Epithelial cell of prostate (primary cell): ENCODE measurements at regions not wholly inside any gene's neighbourhood (a gene's known extent, or its start where the extent isn't known, plus 50 kb on each side); places are given as distances from the start of the nearest gene placed in this dataset.

Experiments
- DNase-seq: peaks from one replicate; pipeline ENCODE4 v3.0.0-alpha.2; 2011; ENCODE audit warnings: low read depth, low spot score
- H3K27ac ChIP-seq: fragments of 450-650 bp; 2 replicates; pipeline ENCODE4 v1.5.1; 2017; ENCODE audit warnings: mild to moderate bottlenecking

DNA sequence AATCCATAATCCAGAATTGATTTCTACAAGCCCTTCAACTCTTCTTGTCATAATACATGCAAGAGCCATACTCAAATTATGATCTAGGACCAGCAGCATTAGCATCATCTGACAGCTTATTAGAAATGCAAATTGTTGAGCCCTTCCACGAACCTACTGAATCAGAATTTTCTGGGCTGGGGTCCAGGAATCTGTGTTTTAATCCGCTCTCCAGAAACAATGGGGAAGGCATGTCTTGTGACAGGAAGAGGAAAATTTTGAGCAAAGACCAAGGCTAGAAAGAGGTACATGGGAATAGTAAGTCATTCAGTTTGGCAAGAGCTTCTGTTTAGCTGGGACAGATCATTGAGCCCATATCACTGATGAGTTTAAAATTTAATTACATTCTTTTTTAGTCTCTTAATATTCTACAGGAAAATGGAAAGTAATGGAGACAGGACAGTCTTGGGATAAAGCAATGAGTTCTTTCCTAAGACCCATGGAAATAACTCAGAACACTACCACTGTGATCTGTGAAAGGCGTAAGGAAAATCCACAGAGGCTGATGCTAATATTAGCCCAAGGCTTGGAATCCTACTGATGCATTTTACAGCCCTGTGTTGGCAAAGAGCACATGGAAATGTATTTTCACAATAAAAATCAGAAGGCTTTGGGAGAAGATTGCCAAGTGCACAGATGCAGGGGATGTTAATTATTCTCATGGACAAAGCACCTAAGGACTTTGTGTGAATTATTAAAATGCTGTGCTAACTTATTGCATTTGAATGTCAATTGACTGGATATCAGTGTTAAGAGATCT, 73.7 kb upstream of the STK32A start:
- no peak overlapping the region for H3K27ac ChIP-seq
- DNase-seq, result no peak

DNA sequence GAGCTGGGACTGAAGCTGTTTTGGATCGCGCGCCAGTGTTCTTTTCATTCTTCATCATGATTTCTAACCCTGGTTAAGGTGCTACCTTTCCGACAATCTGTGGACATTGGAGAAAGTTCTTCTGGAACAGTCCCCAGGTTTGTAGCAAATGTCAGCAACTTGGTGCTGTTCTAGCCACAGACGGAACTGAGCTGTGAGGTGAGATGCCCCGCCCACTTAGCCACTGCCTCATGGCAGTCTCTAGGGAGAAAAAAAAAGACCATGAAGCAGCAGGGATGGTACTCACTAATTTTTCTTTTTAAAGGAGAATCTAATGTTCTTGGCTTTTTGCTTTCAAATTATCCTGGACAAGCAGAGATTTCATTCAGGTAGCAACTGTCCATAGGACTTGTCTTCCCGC, 72.1 kb upstream of the STK32A start:
- no peak overlapping the region for H3K27ac ChIP-seq
- no peak for DNase-seq

DNA sequence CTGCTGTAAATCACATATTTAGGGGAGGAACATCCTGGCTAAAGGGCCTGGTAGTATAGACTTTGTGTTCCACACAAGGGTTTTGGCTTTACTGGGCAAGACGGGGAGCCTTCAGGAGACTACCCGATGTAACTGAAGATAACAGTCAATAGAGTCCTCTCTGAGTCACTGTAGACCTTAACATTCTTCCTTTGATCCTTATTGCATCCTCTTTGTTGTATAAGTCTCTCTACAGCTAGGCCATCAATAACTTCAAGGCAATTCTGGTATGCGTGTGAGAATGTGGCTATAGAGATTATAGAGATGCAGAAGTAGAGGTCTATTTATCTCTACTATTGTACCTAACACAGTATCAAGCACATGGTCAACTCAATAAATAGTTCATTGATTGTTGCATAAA, 67.3 kb upstream of the STK32A start:
- H3K27ac ChIP-seq, result no peak overlapping the region

DNA sequence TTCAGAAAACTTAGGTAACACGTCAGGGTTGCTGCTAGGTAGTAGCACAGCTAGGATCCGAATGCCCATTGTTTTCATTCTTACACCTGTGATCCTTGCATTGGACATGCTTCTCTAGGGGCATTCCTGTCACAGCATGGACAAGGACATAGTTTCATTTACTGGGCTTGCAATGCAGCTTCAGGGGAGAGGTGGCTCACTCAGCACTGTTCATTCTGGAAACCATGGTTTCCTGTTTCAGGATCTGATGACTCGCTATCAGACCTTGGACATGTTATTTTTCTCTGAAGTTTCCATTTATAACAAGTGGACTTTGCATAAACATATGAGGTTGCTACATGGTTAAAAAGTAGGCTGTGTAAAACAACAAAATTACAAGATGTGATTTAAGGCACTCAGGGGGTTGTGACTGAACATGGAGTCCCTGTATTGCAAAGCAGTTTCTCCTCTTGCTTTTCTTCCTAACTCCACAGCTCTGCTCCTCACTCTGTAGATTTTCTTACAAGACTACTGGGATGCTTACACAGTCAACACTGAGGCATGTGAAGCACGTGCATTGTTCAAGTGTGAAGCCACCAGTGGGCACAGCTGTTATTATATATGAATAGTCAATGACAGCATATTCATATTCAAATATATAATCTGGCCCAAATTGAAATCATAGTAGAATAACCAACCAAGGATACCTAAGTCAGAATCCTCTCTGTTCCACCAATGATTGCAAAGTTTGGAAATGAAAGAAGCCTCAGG, 66.1 kb upstream of the STK32A start:
- no peak for DNase-seq

More for the DNA sequence above, 67.3 kb upstream of the STK32A start:
- no peak for DNase-seq

DNA sequence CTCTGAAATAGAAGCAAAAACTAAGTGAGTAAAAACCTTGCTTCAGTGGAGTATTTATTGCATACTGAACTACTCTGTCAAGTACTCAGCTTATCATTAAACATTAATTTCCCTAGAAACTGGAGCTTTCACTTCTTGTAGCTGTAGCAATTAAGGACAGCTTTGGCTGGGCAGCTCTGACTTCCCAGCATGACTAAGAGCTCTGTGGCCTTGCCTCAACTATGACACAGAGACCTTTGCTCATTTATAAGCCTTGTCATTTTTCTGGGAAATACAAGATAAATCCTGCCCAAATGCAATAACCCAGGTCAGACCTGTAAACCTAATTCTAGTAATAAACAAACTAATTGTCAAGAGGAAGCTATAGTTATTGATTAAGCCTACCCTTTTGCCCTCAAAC, 65.4 kb upstream of the STK32A start:
- DNase-seq, result no peak
- H3K27ac ChIP-seq, result no peak overlapping the region

More for the DNA sequence above, 66.1 kb upstream of the STK32A start:
- no peak overlapping the region for H3K27ac ChIP-seq

DNA sequence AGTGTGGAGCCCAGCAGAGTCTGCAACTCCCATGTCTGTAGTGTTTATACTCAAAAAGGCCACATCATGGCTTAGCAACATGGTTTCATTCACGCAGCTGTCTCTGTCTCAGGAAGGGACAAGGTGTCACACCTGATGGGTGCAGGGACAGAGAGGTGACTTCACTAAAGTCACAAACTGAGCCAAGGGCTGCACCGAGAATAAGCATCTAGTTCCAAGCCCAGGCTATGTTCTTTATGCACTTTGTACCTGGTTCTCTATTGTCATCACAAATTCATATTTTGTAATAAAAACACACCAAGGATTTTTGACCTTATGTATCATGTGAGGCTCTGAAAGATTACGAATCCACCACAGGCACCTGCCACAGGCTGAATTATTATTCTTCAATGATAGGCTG, 64.9 kb upstream of the STK32A start:
- DNase-seq, result no peak
- H3K27ac ChIP-seq, result no peak overlapping the region

DNA sequence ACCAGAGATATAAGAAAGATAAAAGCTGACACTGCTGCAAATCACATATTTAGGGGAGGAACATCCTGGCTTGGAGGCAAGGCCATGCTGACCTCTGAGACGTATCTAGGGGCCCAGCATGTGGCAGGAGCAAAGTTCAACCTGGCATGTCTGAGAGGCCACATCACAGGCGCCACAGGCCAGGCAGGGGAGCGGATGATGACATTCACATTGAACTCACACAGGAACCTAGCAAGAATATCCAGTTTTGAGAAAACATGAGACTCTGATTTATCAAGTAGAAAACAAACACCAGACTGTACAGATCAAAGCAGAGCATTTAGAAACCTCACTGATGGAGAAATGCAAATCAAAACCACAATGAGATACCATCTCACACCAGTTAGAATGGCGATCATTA, 64.2 kb upstream of the STK32A start:
- no peak overlapping the region for H3K27ac ChIP-seq
- DNase-seq, result no peak

DNA sequence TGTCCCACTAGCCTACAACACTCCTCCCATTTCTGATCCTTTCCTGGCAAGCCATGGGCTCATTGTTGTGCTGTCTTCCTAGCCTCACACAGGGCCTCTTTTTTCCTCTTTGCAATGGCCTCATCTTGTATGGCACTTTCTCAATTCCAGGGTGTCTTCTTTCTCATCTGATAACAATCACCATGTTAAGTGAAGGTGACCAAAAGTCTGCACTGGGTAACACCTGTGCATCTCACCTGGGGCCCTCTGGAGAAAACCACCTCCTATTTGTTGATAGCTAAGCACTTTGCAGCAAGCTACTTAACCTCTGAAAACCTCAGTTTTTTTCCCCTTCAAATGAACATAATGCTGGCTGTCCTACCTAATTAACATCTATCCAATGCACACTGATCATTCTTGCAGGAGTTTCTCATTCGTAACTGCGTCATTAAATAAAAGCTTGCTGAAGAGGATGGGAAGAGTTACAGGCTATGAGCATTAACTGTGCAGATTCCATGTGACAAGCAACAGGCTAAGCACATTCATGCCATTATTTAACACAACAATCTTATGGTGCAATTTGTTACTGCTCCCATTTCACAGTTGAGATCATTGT, 60.1 kb upstream of the STK32A start:
- H3K27ac ChIP-seq, result no peak overlapping the region

DNA sequence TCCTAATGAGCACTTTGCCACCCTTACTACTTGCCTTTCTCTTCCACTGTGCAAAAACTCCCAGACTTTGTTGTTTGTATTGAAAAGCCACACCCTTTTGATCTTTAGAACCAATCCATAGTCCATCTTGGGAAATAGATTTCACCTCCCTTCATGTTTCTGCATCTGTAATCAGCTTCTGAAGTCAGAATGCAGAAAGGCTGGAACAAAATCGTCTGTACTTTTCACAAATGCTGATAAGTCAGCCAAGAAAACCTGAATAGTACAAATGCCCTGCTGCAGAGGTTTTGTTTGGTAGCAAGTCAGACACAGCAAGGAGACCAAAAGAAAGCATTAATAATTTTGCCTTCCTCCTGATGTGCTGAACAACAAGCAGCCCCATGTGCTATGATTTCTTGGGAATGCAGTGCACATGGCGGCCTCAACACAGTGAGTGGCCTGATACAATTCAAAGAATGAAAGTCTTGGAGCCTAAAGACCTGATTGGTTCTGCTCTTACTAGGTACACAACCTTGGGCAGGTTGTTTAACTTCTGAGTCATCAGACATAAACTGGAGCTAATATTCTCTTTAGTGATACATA, 59.2 kb upstream of the STK32A start:
- DNase-seq, result no peak
- no peak overlapping the region for H3K27ac ChIP-seq

More for the DNA sequence above, 60.1 kb upstream of the STK32A start:
- DNase-seq, result no peak

DNA sequence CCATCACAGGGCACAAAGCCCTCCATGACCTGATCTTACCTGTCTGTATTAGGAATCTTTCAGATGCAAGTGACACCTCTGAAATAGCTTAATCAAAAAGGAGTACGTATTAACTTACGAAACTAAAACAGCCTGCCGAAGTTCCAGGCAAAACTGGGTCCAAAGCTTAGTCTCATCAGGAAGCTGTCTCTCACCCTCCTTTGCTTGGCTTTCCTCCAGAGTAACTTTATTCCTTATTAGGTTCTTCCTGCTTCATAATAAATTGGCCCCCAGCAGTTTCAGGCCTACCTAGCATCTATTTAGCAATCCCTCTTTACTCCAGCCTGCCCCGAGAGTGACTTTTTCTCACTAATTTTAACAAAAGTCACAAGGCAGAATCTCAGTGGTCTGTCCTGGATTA, 58.4 kb upstream of the STK32A start:
- no peak overlapping the region for H3K27ac ChIP-seq
- no peak for DNase-seq

DNA sequence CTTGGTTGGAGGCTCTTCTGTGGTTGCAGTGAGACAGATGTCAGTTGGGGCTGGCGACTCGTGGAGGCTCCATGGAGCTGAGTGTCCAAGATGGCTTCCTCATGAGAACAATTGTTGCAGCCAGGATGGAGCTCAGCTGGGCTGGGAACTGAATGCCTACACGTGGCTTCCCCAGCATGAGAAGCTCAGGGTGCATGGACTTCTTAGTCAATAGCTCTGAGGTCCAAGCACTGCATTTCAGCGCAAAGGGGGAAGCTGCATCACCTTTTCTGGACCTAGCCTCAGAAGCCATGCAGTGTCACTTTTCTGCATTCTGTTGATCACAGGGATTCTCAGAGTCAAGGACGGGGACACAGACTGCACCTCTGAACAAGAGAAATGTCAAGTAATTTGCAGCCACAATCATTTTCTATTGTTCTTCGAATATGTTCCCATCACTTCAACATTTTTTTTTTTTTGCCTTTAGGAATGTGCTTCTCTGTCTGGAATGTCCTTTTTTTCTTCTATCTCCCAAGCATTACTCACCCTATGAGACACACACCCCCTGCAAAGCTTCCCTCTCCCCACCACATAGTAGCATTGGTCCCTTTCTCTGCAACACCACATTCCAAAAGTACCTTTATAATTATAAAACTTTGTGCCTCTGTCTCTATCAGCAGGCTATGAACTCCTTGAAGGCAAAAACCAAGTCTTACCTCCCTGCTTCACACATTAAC, 57.5 kb upstream of the STK32A start:
- DNase-seq, result no peak
- H3K27ac ChIP-seq, result no peak overlapping the region

DNA sequence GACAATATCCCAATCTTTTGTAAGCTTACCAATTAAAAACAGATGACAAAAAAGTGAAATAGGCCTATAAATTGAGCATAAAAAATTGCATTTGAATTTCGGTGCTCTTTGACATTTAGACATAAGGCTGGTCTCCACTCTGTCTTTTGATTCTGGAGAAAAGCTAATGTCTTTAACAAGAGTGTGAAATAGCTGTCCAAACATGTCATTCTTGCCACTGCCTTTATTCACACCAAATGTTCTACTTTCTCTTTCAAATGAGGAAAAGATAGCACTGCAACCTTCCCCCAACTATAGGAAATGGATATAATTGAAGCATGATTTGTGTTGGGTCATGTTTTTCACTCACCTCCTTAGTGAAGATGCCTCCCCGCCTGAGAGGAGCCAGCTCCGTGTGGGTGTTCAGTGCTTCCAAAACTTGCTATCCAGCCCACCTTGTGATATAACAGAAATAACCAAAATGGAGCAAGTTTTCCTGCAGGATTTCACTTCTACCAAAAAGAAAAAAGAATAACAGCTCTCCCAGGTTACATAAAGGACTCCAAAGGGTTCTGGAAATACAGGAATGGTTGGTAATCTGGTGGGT, 55.2 kb upstream of the STK32A start:
- no peak for DNase-seq
- no peak overlapping the region for H3K27ac ChIP-seq

DNA sequence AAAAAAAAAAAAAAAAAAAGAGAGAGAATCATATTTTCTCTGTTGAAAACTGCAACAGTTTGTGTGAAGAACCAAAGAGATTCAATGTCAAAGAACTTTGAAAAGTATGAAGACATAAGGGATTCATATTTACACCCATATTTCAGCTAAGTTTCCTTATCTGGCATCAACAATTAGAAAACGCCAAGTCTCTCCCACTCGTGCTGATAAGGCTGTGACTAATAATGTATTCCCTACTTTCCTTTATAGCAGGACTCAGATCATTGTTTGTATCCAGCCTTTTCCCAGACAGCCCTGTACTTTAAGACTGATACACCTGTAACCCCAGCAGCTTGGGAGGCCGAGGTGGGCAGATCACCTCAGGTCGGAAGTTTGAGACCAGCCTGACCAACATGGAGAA, 54.1 kb upstream of the STK32A start:
- no peak for DNase-seq
- no peak overlapping the region for H3K27ac ChIP-seq
